Esophagus muscularis mucosa (tissue), 4 donors: ENCODE measurements at regions not wholly inside any gene's neighbourhood (a gene's known extent, or its start where the extent isn't known, plus 50 kb on each side); places are given as distances from the start of the nearest gene placed in this dataset.

Experiments used
- EP300 ChIP-seq: sonication (generic); formaldehyde crosslinking; IDR thresholded peaks from one replicate; pipeline ENCODE4 v1.6.1; 2017; ENCODE audit warnings: antibody characterized with exemption
- POLR2A ChIP-seq: fragments of 450-650 bp; IDR thresholded peaks from one replicate; pipeline ENCODE4 v1.6.1; 2017; ENCODE audit warnings: antibody characterized with exemption, moderate library complexity, mild to moderate bottlenecking, low read depth
- POLR2AphosphoS5 ChIP-seq, 2 donors: sonication (generic); formaldehyde crosslinking; IDR thresholded peaks; one replicate each; pipeline ENCODE4 v1.6.1; 2017; ENCODE audit warnings: antibody characterized with exemption in 2 of 2
- TF ChIP-seq, protein P1 (sequence below), 3 experiments: fragments of 200-600 bp in 2 of 3; fragments of 450-650 bp in 1 of 3; sonication (generic) in 2 of 3; IDR thresholded peaks; one replicate each; pipeline ENCODE4 v1.5.1; 2017 to 2019; ENCODE audit warnings: antibody characterized with exemption in 3 of 3, mild to moderate bottlenecking in 2 of 3, moderate library complexity in 1 of 3

DNA sequence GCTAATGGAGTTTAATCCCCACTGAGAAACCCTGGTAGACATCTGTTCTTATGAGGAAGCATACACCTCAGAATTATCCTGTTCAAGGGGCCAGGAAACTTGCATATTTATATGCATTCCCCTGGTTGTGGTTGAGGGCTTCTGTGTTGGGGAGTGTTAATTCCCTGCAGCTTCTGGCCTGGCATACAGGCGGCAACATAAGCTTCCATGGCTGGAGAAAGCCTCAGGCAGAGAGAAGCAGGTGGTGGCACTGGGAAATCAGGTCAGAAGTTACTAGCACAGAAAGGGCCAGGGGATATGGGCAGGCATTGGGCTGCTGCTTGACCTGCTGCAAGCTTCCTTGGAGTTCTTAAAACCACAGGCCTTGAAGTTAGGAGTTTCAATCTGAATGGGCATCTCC, 166.1 kb upstream of the SEMA6A start:
- no peak for TF ChIP-seq POLR2A
- TF ChIP-seq, protein P1, sequence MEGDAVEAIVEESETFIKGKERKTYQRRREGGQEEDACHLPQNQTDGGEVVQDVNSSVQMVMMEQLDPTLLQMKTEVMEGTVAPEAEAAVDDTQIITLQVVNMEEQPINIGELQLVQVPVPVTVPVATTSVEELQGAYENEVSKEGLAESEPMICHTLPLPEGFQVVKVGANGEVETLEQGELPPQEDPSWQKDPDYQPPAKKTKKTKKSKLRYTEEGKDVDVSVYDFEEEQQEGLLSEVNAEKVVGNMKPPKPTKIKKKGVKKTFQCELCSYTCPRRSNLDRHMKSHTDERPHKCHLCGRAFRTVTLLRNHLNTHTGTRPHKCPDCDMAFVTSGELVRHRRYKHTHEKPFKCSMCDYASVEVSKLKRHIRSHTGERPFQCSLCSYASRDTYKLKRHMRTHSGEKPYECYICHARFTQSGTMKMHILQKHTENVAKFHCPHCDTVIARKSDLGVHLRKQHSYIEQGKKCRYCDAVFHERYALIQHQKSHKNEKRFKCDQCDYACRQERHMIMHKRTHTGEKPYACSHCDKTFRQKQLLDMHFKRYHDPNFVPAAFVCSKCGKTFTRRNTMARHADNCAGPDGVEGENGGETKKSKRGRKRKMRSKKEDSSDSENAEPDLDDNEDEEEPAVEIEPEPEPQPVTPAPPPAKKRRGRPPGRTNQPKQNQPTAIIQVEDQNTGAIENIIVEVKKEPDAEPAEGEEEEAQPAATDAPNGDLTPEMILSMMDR (IDR thresholded peaks at IDR 0.05): no peak
- no peak for TF ChIP-seq EP300
- no peak for TF ChIP-seq POLR2AphosphoS5 (IDR thresholded peaks at IDR 0.05)
